Neural cell (in vitro differentiated cells): ENCODE measurements at regions not wholly inside any gene's neighbourhood (a gene's known extent, or its start where the extent isn't known, plus 50 kb on each side); places are given as distances from the start of the nearest gene placed in this dataset.

Experiments
- CTCF ChIP-seq: fragments of 450-650 bp; IDR thresholded peaks from 2 replicates; pipeline ENCODE4 v1.5.1; 2014; ENCODE audit warnings: antibody characterized with exemption, mild to moderate bottlenecking, moderate library complexity; ENCODE audit not compliant: poor library complexity, severe bottlenecking
- EP300 ChIP-seq: fragments of 450-650 bp; conservative IDR thresholded peaks from 2 replicates; pipeline ENCODE4 v1.6.1; 2014; ENCODE audit warnings: antibody characterized with exemption, mild to moderate bottlenecking, moderate library complexity; ENCODE audit not compliant: poor library complexity, severe bottlenecking
- EZH2 ChIP-seq: fragments of 200-600, 300-800 bp; shearing (Covaris generic), sonication (generic); IDR thresholded peaks from 2 replicates; pipeline ENCODE4 v1.6.1; 2014; ENCODE audit warnings: antibody characterized with exemption, low read length, borderline replicate concordance, mild to moderate bottlenecking; ENCODE audit not compliant: insufficient read depth, poor library complexity, severe bottlenecking
- MXI1 ChIP-seq: fragments of 450-650 bp; conservative IDR thresholded peaks from 2 replicates; pipeline ENCODE4 v1.6.1; 2014; ENCODE audit warnings: antibody characterized with exemption, mild to moderate bottlenecking; ENCODE audit not compliant: poor library complexity, severe bottlenecking
- POLR2AphosphoS5 ChIP-seq: IDR thresholded peaks from 2 replicates; pipeline ENCODE4 v1.6.1; 2012
- RAD21 ChIP-seq: fragments of 450-650 bp; conservative IDR thresholded peaks from 2 replicates; pipeline ENCODE4 v1.6.1; 2014; ENCODE audit warnings: antibody characterized with exemption, mild to moderate bottlenecking, moderate library complexity
- REST ChIP-seq: IDR thresholded peaks from 2 replicates; pipeline ENCODE4 v1.6.1; 2012; ENCODE audit warnings: borderline replicate concordance

- TF ChIP-seq CTCF = no peak
- no peak for TF ChIP-seq POLR2AphosphoS5
- TF ChIP-seq REST = no peak
- no peak for TF ChIP-seq RAD21
- no peak for TF ChIP-seq EZH2
- TF ChIP-seq EP300 = no peak
- TF ChIP-seq MXI1 = no peak
These were observed 161.5 kb downstream of the CENPF start for GRCh38 chr1:214764502-214764901.
